Tibial nerve (tissue), 4 donors: ENCODE measurements at regions not wholly inside any gene's neighbourhood (a gene's known extent, or its start where the extent isn't known, plus 50 kb on each side); places are given as distances from the start of the nearest gene placed in this dataset.

Source experiments
- CTCF ChIP-seq, 5 experiments: fragments of 200-600 bp in 3 of 5; fragments of 450-650 bp in 2 of 5; sonication (generic) in 3 of 5; IDR thresholded peaks; one replicate each; pipeline ENCODE4 v1.5.1; 2016 to 2019; ENCODE audit warnings: antibody characterized with exemption in 5 of 5, mild to moderate bottlenecking in 3 of 5, moderate library complexity in 2 of 5
- EP300 ChIP-seq, 2 donors: sonication (generic); formaldehyde crosslinking; IDR thresholded peaks; one replicate each; pipeline ENCODE4 v1.6.1; 2017; ENCODE audit warnings: antibody characterized with exemption in 2 of 2, mild to moderate bottlenecking in 1 of 2
- POLR2A ChIP-seq, 2 donors: fragments of 450-650 bp; IDR thresholded peaks; one replicate each; pipeline ENCODE4 v1.6.1; 2017; ENCODE audit warnings: antibody characterized with exemption in 2 of 2, mild to moderate bottlenecking in 2 of 2, moderate library complexity in 2 of 2

DNA sequence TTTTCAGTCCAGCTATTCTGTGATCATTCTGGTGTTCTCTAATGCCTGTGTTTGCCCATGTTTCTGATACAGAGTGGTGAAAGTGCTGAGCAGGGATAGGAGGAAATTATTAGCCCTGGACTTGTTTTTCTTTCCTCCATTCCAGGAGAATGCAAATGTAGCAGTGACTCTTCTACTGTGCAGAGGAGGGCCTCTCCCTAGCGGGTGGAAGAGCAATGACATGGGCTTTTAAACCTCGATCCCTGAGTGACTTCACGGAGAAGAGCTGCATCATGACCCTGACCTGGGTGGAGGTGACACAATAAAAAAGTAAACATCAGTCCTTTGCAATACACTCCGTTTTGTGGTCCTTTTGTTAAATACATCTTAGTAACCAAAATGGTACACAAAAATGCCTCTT, 68.0 kb upstream of the NETO1 start:
- TF ChIP-seq CTCF (IDR thresholded peaks at IDR 0.05), result no peak
- TF ChIP-seq POLR2A (IDR thresholded peaks at IDR 0.05), result no peak
- TF ChIP-seq EP300 (IDR thresholded peaks at IDR 0.05), result no peak
